ENCODE measurements at regions not wholly inside any gene's neighbourhood (a gene's known extent, or its start where the extent isn't known, plus 50 kb on each side); places are given as distances from the start of the nearest gene placed in this dataset.

DNA sequence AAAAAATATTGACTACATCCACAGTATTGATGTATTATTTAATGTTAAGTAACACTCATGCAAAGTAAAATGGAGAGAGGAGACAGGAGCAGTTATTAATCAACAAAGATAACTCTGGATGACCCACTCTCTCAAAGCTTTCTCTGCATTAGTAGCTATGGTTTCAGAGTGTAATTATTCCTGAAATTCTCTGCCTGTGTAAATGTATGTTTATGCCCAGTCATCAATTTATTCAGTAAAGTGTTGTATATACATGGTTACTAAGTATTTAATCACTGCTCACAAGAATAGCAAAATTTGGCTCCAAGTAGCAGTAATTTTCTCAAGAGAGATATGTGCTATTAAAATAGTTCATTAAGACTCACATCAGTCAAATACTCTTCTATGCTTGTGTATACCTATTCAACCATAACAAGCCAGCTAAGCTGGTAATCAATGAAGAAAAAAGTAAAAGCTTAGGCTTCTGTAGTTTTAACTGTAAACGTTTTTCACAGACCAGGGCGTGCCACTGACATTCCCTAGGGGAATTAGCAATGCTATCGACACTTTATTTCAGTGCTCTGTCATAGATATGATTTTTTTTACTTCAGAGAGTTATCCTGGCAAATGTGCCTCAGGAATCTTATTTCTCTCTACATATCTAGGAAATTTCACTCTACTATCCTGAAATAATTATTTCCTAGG lies 54.0 kb upstream of the RAB32 start:
- H3K9me3 Mint-ChIP-seq, result no peaks in the 10 kb centered on the region
- Histone ChIP-seq H3K27me3 (replicated peaks in 1 of 2; ENCODE audit: control insufficient read depth in 2 of 2, extremely low read depth in 1 of 2, insufficient read depth in 2 of 2, low read length in 1 of 2) (no peaks in the 10 kb centered on the region), H3K27ac (ENCODE audit: low read length) (no peak overlapping the region), H3K4me3 (ENCODE audit: control insufficient read depth in 1 of 2, extremely low read depth in 1 of 2, low read length in 1 of 2) (no peak overlapping the region), H3K36me3 (ENCODE audit: control insufficient read depth in 2 of 2, extremely low read depth in 1 of 2, insufficient read depth in 1 of 2, low read length in 1 of 2) (no peaks in the 10 kb centered on the region), H3K9me3 (no peaks in the 10 kb centered on the region), H3K4me1 (ENCODE audit: control insufficient read depth in 1 of 2, extremely low read depth in 1 of 2, insufficient read depth in 2 of 2, low read length in 2 of 2) (no peaks in the 10 kb centered on the region)
- ChIA-PET CTCF (no interaction called here), POLR2A (interaction anchor here in 1 of 2 donors (0.6 kb wide), 1 partner anchor 88 kb away, joined by 3 read pairs; no protein-coding TSS in a partner anchor)
- DNase-seq (no peak), ATAC-seq (replicated peaks in 1 of 4) (no peak)
- no peaks in the 10 kb centered on the region for H3K36me3 Mint-ChIP-seq
- WGBS (ENCODE audit: insufficient coverage), result no CpG with 5 or more reads among the region's 3 CpGs
- no peak overlapping the region for H3K27ac Mint-ChIP-seq
- no peaks in the 10 kb centered on the region for H3K27me3 Mint-ChIP-seq
- no peak overlapping the region for H3K4me3 Mint-ChIP-seq
- no peaks in the 10 kb centered on the region for H3K4me1 Mint-ChIP-seq

Data from T-cell (primary cell).